ENCODE measurements at regions not wholly inside any gene's neighbourhood (a gene's known extent, or its start where the extent isn't known, plus 50 kb on each side); places are given as distances from the start of the nearest gene placed in this dataset.
"Not testable (repeated sequence)": the region's sequence is repeated elsewhere in the genome, so short reads cannot be mapped to it uniquely, and the experiment has no call there.

DNA sequence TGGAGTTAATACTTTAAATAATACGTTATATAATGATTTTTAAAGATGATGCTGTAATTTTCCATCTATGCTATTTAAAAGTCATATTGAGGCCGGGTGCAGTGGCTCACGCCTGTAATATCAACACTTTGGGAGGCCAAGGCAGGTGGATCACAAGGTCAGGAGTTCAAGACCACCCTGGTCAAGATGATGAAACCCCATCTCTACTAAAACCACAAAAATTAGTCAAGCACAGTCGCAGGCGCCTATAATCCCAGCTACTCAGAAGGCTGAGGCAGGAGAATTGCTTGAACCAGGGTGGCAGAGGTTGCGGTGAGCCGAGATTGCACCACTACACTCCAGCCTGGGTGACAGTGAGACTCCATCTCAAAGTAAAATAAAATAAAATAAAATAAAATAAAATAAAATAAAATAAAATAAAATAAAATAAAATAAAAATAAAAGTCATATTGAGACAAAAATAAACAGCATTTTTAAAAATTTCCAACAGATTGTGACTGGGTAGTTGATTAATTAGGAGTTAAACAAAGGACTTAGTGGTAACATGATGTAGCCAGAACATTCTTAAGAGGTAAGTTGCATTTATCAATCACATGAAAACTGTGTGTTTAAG lies 73.1 kb upstream of the SEM1 start:
- not testable (repeated sequence) for TF ChIP-seq EP300 (IDR thresholded peaks at IDR 0.05); POLR2A (IDR thresholded peaks at IDR 0.05; ENCODE audit: low read depth)
- TF ChIP-seq, protein P1, sequence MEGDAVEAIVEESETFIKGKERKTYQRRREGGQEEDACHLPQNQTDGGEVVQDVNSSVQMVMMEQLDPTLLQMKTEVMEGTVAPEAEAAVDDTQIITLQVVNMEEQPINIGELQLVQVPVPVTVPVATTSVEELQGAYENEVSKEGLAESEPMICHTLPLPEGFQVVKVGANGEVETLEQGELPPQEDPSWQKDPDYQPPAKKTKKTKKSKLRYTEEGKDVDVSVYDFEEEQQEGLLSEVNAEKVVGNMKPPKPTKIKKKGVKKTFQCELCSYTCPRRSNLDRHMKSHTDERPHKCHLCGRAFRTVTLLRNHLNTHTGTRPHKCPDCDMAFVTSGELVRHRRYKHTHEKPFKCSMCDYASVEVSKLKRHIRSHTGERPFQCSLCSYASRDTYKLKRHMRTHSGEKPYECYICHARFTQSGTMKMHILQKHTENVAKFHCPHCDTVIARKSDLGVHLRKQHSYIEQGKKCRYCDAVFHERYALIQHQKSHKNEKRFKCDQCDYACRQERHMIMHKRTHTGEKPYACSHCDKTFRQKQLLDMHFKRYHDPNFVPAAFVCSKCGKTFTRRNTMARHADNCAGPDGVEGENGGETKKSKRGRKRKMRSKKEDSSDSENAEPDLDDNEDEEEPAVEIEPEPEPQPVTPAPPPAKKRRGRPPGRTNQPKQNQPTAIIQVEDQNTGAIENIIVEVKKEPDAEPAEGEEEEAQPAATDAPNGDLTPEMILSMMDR (IDR thresholded peaks at IDR 0.05) = not testable (repeated sequence)

Data from esophagus muscularis mucosa (tissue), 4 donors.